ENCODE measurements at regions not wholly inside any gene's neighbourhood (a gene's known extent, or its start where the extent isn't known, plus 50 kb on each side); places are given as distances from the start of the nearest gene placed in this dataset.
"Not testable (repeated sequence)": the region's sequence is repeated elsewhere in the genome, so short reads cannot be mapped to it uniquely, and the experiment has no call there.

- DNase-seq (ENCODE audit: low read depth): no peak
Measured at GRCh38 chr11:39674761-39675160, 1784.7 kb downstream of the LRRC4C start.

- no peak for DNase-seq (ENCODE audit: low read depth)
Measured at GRCh38 chr11:39674024-39674423, 1785.4 kb downstream of the LRRC4C start.

GRCh38 chr11:39668640-39669039 is 1790.8 kb downstream of the LRRC4C start:
- no peak for DNase-seq (ENCODE audit: low read depth)

- DNase-seq (ENCODE audit: low read depth): no peak
Measured at GRCh38 chr11:39664023-39664422, 1795.4 kb downstream of the LRRC4C start.

GRCh38 chr11:39661890-39662289 is 1797.6 kb downstream of the LRRC4C start:
- no peak for DNase-seq (ENCODE audit: low read depth)

DNA sequence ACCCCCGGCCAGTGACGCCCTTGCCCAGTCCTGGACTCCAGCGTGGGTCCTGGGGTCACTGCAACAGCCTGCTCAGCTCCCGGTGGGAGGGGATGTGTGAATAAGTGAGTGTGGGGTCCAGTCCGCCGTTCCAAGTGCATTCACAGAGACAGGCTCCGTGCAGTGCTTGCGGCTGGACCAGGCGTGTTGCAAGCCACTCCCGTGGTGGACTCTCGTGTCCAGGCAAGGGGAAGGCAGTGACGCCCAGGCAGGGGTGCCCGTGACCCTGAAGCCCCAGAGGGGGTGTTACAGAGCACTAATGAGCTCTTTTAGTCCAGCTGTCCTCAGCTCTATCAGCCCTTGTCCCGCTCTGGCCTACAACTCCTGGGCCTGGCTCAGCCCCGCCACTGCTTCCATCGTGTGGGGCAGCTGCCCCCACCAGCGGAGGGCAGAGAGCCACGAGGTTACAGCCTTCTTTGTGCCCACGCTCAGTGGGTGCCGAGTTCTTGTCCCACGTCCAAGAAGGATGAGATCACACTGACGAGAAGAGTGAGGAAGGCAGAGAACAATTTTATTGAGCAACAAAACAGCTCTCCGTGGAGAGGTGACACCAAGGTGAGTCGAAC is 1807.5 kb downstream of the LRRC4C start:
- no peak for DNase-seq (ENCODE audit: low read depth)

- no peak for DNase-seq (ENCODE audit: low read depth)
Measured at GRCh38 chr11:39641751-39642150, 1817.7 kb downstream of the LRRC4C start.

DNA sequence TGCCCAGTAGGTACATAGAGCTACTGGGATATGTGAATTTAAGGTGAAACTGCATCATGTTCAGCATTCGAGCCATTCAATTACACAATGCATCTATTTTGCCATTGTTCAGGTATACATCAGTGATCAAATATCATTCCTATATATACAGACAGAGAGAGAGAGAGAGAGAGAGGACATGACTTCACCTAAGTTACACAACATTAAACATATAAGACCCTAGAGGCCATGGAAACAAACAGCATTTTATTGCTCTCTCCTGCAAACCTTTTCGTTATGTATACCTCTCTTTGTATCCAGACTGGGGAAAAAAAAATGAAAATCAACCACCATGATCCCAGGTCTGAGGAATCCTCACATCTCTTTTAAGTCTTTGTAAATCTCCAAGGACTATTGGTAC is 1829.1 kb downstream of the LRRC4C start:
- no peak for DNase-seq (ENCODE audit: low read depth)

- DNase-seq (ENCODE audit: low read depth): no peak
Measured at GRCh38 chr11:39628311-39628710, 1831.1 kb downstream of the LRRC4C start.

DNA sequence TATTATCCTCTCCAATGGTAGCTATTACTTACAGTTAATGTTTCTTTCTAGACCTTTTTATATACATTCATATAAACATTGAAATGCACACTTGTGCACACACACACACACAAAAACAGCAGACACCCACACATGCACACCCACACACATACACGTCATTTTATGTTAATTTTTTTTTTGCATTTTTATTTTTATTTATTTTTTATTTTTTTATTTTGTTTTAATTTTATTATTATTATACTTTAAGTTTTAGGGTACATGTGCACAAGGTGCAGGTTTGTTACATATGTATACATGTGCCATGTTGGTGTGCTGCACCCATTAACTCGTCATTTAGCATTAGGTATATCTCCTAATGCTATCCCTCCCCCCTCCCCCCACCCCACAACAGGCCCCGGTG is 1839.1 kb downstream of the LRRC4C start:
- not testable (repeated sequence) for DNase-seq (ENCODE audit: low read depth)

DNA sequence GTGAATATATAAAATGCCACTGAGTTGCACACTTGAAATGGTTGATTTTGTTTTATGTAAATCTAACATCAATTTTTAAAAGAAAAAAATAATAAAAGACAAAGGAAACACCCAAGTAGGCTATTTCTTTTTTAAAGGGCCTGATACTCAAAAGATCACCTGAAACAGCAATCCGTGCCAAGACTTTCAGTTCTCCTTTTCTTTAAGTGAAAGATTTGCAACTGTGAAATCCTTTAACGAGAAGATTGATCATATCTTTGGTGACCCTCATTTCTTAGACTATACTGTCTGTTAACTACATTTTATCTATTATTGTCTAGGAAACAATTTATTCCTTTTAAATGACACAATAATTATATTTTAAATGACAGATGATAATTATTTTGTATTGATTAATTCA is 1841.5 kb downstream of the LRRC4C start:
- DNase-seq (ENCODE audit: low read depth): no peak

- no peak for DNase-seq (ENCODE audit: low read depth)
Measured at GRCh38 chr11:39589391-39589790, 1870.1 kb downstream of the LRRC4C start.

DNA sequence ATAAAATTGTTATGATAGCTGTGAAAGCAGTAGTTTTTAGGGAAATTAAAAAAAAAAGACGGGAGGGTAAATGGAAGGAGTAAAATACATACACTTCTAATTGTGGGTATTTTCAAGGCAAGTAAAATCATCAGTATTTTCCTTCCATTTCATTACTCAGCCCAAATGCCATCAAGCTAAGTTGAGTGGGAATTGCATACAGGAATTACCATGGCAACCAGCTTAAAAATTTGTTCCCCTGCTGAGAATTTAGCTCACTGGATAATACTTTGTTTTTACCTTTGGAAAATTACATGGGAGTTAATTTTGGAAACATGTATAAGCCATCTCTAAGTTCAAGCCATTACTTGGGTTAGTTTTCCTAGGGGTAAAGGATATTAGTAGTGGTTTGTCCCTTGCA is 1873.4 kb downstream of the LRRC4C start:
- no peak for DNase-seq (ENCODE audit: low read depth)

GRCh38 chr11:39571081-39571480 is 1888.4 kb downstream of the LRRC4C start:
- DNase-seq (ENCODE audit: low read depth): no peak

GRCh38 chr11:39570526-39570925 is 1888.9 kb downstream of the LRRC4C start:
- no peak for DNase-seq (ENCODE audit: low read depth)

DNA sequence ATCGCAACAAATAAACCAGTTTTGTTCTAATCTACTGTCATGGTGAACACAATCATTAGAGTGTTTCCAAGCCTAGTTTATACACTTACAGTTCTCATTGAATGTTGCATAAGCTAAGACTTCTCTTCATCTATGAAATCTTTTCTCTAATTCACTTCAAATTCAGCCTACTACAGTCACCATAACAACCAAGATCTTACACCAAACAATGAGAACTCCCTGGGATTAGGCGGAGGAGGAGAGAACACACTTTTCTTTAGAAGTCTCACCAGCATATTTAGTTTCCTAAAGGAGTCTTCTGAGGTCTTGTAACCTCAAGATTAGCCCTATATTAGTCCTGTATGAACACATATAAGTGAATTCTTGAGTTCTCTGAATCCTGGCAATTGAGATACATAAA is 1889.7 kb downstream of the LRRC4C start:
- DNase-seq (ENCODE audit: low read depth): no peak

DNA sequence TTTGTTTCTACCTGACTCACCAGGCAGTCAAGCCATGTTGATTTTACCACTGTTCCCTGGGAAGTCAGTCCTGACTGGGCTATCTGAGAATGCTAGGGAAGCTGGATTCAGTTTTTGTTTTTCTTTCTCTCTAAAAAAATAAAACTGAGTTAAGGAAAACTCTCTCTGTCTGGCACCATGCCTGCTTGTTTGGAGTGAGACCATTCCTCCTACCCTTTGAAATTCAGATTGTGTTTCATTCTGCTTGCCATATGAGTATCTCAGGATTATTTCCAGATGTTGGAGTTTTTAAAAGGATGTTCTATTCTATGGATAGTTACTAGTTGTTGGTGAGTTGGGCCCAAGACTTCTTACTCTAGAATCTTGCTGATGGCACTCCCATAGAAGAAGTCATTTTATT is 1917.0 kb downstream of the LRRC4C start:
- no peak for DNase-seq (ENCODE audit: low read depth)

DNA sequence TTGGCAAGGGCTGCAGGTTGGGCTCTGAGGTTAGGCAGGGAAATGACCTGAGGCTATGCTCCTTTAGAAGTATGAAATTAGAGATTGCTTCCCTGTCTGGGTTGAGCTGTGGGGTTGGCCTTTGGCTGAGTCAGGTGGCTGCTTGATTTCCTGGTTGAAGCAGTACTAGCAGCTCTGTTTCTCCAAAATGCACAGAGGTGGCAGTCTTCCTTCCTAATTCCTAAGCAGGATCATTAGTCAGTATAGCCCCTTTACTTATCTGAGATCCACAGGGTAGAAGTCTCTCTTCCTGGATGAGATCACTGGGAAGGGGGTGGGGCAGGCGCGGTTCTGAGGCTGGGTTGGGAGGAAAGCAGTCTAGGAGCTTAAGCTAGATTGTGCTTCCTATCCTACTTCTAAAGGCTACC is 1917.5 kb downstream of the LRRC4C start:
- no peak for DNase-seq (ENCODE audit: low read depth)

GRCh38 chr11:39536323-39536722 is 1923.1 kb downstream of the LRRC4C start:
- not testable (repeated sequence) for DNase-seq (ENCODE audit: low read depth)

Data from stromal cell of bone marrow (primary cell).